Ishikawa (cell line): ENCODE measurements at regions not wholly inside any gene's neighbourhood (a gene's known extent, or its start where the extent isn't known, plus 50 kb on each side); places are given as distances from the start of the nearest gene placed in this dataset.

Source experiments
- CEBPB ChIP-seq: IDR thresholded peaks from 2 replicates; pipeline ENCODE4 v1.6.1; 2012
- CREB1 ChIP-seq: IDR thresholded peaks from 2 replicates; pipeline ENCODE4 v1.6.1; 2012; ENCODE audit warnings: low read depth
- EGR1 ChIP-seq: IDR thresholded peaks from 2 replicates; pipeline ENCODE4 v1.6.1; 2012
- EP300 ChIP-seq: IDR thresholded peaks from 2 replicates; pipeline ENCODE4 v1.6.1; 2012; ENCODE audit warnings: borderline replicate concordance
- FOXM1 ChIP-seq: IDR thresholded peaks from 2 replicates; pipeline ENCODE4 v1.6.1; 2012; ENCODE audit warnings: low read depth, borderline replicate concordance
- NFIC ChIP-seq: IDR thresholded peaks from 2 replicates; pipeline ENCODE4 v1.6.1; 2012
- RAD21 ChIP-seq: IDR thresholded peaks from 2 replicates; pipeline ENCODE4 v1.6.1; 2012; ENCODE audit warnings: low read depth
- TAF1 ChIP-seq: IDR thresholded peaks from 2 replicates; pipeline ENCODE4 v1.6.1; 2012; ENCODE audit warnings: low read depth, mild to moderate bottlenecking
- TCF12 ChIP-seq: IDR thresholded peaks from 2 replicates; pipeline ENCODE4 v1.6.1; 2012; ENCODE audit warnings: low read depth
- TEAD4 ChIP-seq: IDR thresholded peaks from 2 replicates; pipeline ENCODE4 v1.6.1; 2012
- USF1 ChIP-seq: IDR thresholded peaks from 2 replicates; pipeline ENCODE4 v1.6.1; 2012
- YY1 ChIP-seq: IDR thresholded peaks from 2 replicates; pipeline ENCODE4 v1.6.1; 2012; ENCODE audit warnings: low read depth
- ZBTB7A ChIP-seq: IDR thresholded peaks from 2 replicates; pipeline ENCODE4 v1.6.1; 2012; ENCODE audit warnings: low read depth
- TF ChIP-seq, protein P1 (sequence below): IDR thresholded peaks from 2 replicates; pipeline ENCODE4 v1.6.1; 2012; ENCODE audit warnings: low read depth, mild to moderate bottlenecking
- TF ChIP-seq, protein P2 (sequence below): IDR thresholded peaks from 2 replicates; pipeline ENCODE4 v1.6.1; 2012

DNA sequence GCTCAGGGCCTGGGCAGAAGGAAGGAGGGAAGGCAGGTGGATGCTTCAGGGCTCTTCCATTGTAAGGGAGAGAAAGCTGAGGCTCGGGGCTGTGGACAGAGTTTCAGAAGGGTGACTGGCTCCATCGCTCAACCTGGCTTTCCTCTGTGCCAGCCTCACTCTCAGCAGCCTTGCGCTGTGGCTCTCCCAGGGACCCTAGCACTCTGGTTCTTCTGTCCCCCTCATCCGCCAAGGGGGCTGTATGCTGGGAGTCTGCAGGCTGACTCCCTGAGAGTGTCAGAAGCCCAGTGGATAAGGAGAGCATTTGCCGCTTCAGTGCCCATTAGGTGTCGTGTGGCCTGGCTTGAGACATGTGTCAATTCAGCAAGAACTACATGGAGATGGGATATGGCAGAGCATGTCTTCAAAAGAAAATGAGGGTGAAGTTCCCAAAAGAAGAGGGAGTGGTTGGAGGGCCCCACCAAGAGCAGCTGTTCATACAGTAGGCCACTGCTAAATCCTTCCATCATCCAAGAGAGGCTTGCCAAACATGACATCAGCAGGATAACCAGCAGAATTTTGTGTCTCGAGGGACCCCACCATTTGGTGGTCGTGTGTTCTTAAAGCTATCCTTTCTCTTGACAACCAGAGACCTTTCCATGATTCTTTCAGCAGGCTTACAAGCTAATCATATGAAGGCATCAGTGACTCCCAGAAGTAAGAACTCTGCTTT, 148.2 kb downstream of the IRX5 start:
- TF ChIP-seq TAF1, result no peak
- TF ChIP-seq EGR1, result no peak
- TF ChIP-seq CREB1, result no peak
- no peak for TF ChIP-seq ZBTB7A
- no peak for TF ChIP-seq YY1
- TF ChIP-seq, protein P1, sequence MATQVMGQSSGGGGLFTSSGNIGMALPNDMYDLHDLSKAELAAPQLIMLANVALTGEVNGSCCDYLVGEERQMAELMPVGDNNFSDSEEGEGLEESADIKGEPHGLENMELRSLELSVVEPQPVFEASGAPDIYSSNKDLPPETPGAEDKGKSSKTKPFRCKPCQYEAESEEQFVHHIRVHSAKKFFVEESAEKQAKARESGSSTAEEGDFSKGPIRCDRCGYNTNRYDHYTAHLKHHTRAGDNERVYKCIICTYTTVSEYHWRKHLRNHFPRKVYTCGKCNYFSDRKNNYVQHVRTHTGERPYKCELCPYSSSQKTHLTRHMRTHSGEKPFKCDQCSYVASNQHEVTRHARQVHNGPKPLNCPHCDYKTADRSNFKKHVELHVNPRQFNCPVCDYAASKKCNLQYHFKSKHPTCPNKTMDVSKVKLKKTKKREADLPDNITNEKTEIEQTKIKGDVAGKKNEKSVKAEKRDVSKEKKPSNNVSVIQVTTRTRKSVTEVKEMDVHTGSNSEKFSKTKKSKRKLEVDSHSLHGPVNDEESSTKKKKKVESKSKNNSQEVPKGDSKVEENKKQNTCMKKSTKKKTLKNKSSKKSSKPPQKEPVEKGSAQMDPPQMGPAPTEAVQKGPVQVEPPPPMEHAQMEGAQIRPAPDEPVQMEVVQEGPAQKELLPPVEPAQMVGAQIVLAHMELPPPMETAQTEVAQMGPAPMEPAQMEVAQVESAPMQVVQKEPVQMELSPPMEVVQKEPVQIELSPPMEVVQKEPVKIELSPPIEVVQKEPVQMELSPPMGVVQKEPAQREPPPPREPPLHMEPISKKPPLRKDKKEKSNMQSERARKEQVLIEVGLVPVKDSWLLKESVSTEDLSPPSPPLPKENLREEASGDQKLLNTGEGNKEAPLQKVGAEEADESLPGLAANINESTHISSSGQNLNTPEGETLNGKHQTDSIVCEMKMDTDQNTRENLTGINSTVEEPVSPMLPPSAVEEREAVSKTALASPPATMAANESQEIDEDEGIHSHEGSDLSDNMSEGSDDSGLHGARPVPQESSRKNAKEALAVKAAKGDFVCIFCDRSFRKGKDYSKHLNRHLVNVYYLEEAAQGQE, result no peak
- TF ChIP-seq CEBPB, result no peak
- TF ChIP-seq, protein P2, sequence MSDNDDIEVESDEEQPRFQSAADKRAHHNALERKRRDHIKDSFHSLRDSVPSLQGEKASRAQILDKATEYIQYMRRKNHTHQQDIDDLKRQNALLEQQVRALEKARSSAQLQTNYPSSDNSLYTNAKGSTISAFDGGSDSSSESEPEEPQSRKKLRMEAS, result no peak
- TF ChIP-seq NFIC, result no peak
- no peak for TF ChIP-seq FOXM1
- no peak for TF ChIP-seq EP300
- no peak for TF ChIP-seq USF1

DNA sequence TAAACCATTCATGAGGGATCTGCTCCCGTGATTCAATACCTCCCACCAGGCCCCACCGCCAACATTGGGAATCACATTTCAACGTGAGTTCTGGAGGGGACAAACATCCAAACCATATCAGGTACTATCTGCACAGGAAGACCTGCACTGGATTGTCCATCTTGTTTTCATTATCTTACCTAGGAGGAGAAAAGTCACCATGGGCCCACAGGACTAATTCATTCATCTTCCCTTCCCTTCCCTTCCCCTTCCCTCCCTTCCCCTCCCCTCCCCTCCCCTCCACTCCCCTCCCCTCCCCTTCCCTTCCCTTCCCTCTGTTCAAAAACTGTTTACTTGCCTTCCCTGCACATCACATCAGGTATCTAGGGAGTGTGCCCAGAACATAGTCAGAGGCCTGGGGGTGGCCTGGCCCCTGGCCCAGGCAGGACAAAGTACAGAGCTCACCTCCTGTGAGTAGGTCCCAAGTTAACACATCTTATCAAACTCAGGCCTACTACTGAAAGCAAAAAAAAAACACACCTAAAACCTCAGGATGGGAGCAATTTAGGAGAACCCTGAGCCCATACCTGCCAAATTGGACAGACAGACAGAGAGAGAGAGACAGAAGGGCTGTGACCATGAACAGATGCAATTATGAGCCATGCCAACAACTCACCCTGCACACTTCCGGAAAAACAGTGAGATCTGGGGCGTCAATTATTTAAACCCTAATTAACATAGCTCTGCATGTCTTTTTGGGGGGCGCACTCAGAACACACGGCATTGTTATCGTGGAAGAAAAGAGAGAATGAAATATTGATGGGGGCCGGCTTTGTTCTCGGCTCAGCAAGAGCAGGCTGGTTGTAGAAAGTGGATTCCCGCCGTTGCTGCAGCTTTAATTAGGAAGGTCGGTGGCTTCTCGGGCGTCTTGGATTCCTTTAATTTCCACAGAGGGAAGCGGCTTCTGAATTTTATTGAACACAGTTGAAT, 151.2 kb downstream of the IRX5 start:
- TF ChIP-seq CREB1 (no peak), CEBPB (no peak), FOXM1 (no peak), TAF1 (no peak), USF1 (no peak), EP300 (no peak), YY1 (no peak), EGR1 (no peak), TCF12 (no peak), TEAD4 (no peak), NFIC (no peak), ZBTB7A (no peak), RAD21 (no peak)
- TF ChIP-seq, protein P2, result no peak
- TF ChIP-seq, protein P1, result no peak

DNA sequence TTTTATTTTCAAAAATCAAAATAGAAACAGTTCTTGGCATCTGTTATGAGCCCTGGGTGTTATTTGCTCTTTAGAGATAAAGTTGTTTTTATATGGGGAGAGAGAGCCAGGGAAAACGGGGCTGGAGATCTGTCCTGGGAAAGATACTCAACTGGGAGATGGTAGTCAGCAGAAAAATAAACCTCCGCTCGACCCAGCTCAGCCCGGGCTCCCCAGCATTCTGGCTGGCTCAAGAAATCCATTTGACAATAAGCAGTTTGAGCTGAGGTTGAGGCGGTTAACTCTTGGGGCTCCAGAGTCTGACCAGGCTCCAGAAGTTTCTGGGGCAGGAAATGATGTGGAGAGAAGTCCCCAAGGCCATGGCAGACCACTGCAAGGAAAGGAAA, 151.9 kb downstream of the IRX5 start:
- TF ChIP-seq USF1 (no peak), CREB1 (no peak), ZBTB7A (no peak), RAD21 (no peak), EGR1 (no peak), YY1 (no peak), CEBPB (no peak), NFIC (no peak), TEAD4 (no peak), FOXM1 (no peak), TAF1 (no peak), TCF12 (no peak), EP300 (no peak)
- TF ChIP-seq, protein P1, result no peak
- TF ChIP-seq, protein P2, result no peak
